ENCODE measurements at regions not wholly inside any gene's neighbourhood (a gene's known extent, or its start where the extent isn't known, plus 50 kb on each side); places are given as distances from the start of the nearest gene placed in this dataset.

DNA sequence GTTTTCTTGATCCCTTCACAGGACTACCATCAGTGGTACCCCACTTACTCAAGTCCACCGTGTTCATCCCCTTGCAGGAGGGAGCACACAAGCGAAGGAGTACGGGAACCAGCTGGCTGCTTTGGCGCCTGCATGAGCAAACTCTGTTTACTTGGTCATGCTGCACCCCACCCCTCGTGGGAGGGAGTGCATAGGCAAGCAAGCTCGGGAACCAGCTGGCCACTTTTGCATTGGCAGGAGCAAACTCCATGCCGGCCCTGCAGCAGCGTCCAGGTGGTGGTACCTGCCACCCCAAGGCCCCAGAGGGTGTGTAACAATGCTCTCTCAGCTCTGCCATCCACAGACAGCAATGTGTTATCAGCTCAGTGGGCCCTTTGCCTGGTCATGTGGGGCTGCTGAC lies 737.8 kb downstream of the FAM181B start:
- H3K36me3 ChIP-seq (replicated peaks; ENCODE audit: insufficient read depth, low read depth) = no peaks in the 10 kb centered on the region
- H3K27me3 ChIP-seq = no peaks in the 10 kb centered on the region
- H3K4me3 ChIP-seq = no peak overlapping the region
- H3K79me2 ChIP-seq = no peaks in the 10 kb centered on the region
- H3K9me2 ChIP-seq (replicated peaks; ENCODE audit: insufficient read depth) = no peaks in the 10 kb centered on the region
- H3K4me1 ChIP-seq (ENCODE audit: insufficient read depth) = no peaks in the 10 kb centered on the region
- no peaks in the 10 kb centered on the region for H4K20me1 ChIP-seq (ENCODE audit: insufficient read depth, poor library complexity, severe bottlenecking)
- H3K4me2 ChIP-seq = no peak overlapping the region
- H3K27ac ChIP-seq = no peak overlapping the region
- no peak for TF ChIP-seq EZH2phosphoT487 (IDR thresholded peaks at IDR 0.05; ENCODE audit: low read depth, severe bottlenecking, unreplicated experiment)
- TF ChIP-seq, protein P1, sequence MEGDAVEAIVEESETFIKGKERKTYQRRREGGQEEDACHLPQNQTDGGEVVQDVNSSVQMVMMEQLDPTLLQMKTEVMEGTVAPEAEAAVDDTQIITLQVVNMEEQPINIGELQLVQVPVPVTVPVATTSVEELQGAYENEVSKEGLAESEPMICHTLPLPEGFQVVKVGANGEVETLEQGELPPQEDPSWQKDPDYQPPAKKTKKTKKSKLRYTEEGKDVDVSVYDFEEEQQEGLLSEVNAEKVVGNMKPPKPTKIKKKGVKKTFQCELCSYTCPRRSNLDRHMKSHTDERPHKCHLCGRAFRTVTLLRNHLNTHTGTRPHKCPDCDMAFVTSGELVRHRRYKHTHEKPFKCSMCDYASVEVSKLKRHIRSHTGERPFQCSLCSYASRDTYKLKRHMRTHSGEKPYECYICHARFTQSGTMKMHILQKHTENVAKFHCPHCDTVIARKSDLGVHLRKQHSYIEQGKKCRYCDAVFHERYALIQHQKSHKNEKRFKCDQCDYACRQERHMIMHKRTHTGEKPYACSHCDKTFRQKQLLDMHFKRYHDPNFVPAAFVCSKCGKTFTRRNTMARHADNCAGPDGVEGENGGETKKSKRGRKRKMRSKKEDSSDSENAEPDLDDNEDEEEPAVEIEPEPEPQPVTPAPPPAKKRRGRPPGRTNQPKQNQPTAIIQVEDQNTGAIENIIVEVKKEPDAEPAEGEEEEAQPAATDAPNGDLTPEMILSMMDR (IDR thresholded peaks at IDR 0.05; ENCODE audit: poor library complexity) = no peak
- TF ChIP-seq EZH2 (IDR thresholded peaks at IDR 0.05; ENCODE audit: borderline replicate concordance) = no peak
- no peaks in the 10 kb centered on the region for H3K9me3 ChIP-seq (ENCODE audit: low read depth)
- 88% methylated on average over 8 of the region's 8 CpGs for WGBS (ENCODE audit: low lambda C conversion rate, missing lambda C conversion rate)
- DNase-seq (ENCODE audit: low spot score) = no peak
- no peak overlapping the region for H2AFZ ChIP-seq

DNA sequence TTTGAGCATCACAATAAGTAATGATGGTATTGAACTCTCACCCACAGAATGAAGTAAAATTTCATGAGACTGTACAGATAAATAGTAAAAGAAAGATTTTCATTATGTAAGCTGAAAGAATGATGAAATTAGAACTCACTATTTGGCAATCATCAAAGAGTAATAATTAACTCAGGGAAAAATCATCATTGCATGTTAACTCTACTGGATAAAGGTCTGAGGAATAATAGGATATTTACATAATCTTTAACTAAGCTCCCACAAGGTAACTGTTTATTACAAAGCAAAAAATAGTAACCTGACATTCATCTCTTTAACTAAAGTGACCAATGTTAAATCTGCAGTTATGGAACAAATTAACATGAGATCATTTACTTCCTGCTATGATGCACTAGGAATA lies 739.9 kb downstream of the FAM181B start:
- no peaks in the 10 kb centered on the region for H3K9me2 ChIP-seq (replicated peaks; ENCODE audit: insufficient read depth)
- no peaks in the 10 kb centered on the region for H3K9me3 ChIP-seq (ENCODE audit: low read depth)
- H3K27me3 ChIP-seq = no peaks in the 10 kb centered on the region
- no peak overlapping the region for H3K4me3 ChIP-seq
- no peaks in the 10 kb centered on the region for H3K4me1 ChIP-seq (ENCODE audit: insufficient read depth)
- H3K27ac ChIP-seq = no peak overlapping the region
- H4K20me1 ChIP-seq (ENCODE audit: insufficient read depth, poor library complexity, severe bottlenecking) = no peaks in the 10 kb centered on the region
- TF ChIP-seq EZH2 (IDR thresholded peaks at IDR 0.05; ENCODE audit: borderline replicate concordance) (no peak), EZH2phosphoT487 (IDR thresholded peaks at IDR 0.05; ENCODE audit: low read depth, severe bottlenecking, unreplicated experiment) (no peak)
- TF ChIP-seq, protein P1 (IDR thresholded peaks at IDR 0.05; ENCODE audit: poor library complexity) = no peak
- DNase-seq (ENCODE audit: low spot score) = no peak
- H3K79me2 ChIP-seq = no peaks in the 10 kb centered on the region
- no peak overlapping the region for H2AFZ ChIP-seq
- no peak overlapping the region for H3K4me2 ChIP-seq
- no peaks in the 10 kb centered on the region for H3K36me3 ChIP-seq (replicated peaks; ENCODE audit: insufficient read depth, low read depth)

DNA sequence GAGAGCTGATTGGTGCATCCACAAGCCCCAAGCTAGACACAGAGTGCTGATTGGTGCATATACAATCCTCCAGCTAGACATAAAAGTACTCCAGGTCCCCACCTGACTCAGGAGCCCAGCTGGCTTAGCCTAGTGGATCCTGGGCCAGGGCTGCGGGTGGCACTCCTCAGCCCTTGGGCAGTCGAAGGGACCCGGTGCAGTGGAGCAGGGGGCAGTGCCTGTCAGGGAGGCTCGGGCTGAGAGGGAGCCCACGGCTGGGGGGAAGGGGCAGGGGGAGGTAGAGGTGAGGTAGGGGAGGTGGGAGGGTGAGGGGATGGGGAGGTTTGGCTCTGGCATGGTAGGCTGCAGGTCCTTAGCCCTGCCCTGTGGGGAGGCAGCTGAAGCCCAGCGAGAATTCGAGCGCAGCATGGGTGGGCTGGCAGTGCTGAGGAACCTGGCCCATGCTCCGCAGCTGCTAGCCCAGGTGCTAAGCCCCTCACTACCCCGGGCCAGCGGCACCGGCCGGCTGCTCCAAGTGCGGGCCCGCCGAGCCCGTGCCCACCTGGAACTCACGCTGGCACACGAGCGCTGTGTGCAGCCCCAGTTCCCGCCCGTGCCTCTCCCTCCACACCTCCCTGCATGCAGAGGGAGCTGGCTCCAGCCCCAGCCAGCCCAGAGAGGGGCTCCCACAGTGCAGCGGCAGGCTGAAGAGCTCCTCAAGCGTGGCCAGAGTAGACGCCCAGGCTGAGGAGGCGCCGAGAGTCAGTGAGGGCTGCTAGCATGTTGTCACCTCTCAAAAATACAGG lies 742.8 kb downstream of the FAM181B start:
- Histone ChIP-seq H2AFZ (no peak overlapping the region), H3K27me3 (no peaks in the 10 kb centered on the region), H3K36me3 (replicated peaks; ENCODE audit: insufficient read depth, low read depth) (no peaks in the 10 kb centered on the region), H3K79me2 (no peaks in the 10 kb centered on the region), H3K4me3 (no peak overlapping the region), H3K9me3 (ENCODE audit: low read depth) (no peaks in the 10 kb centered on the region), H3K9me2 (replicated peaks; ENCODE audit: insufficient read depth) (no peaks in the 10 kb centered on the region), H3K4me2 (no peak overlapping the region), H3K27ac (no peak overlapping the region), H3K4me1 (ENCODE audit: insufficient read depth) (no peaks in the 10 kb centered on the region), H4K20me1 (ENCODE audit: insufficient read depth, poor library complexity, severe bottlenecking) (no peaks in the 10 kb centered on the region)
- DNase-seq (ENCODE audit: low spot score) = no peak
- 98% methylated on average over 22 of the region's 27 CpGs for whole genome bisulfite sequencing (ENCODE audit: low lambda C conversion rate, missing lambda C conversion rate)
- TF ChIP-seq EZH2phosphoT487 (IDR thresholded peaks at IDR 0.05; ENCODE audit: low read depth, severe bottlenecking, unreplicated experiment) = no peak
- TF ChIP-seq EZH2 (IDR thresholded peaks at IDR 0.05; ENCODE audit: borderline replicate concordance) = no peak
- TF ChIP-seq, protein P1 (IDR thresholded peaks at IDR 0.05; ENCODE audit: poor library complexity) = no peak
